ENCODE measurements at regions not wholly inside any gene's neighbourhood (a gene's known extent, or its start where the extent isn't known, plus 50 kb on each side); places are given as distances from the start of the nearest gene placed in this dataset.

DNA sequence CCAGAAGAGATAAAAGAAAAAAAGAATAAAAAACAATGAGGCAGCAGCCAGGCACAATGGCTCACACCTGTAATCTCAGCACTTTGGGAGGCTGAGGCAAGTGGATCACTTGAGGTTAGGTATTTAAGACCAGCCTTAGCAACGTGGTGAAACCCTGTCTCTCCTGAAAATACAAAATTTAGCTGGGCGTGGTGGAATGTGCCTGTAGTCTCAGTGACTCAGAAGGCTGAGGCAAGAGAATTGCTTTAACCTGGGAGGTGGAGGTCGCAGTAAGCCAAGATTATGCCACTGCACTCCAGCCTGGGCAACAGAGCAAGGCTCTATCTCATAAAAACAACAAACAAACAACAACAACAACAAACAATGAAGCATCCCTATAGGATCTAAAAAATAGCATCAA, 121.5 kb downstream of the HMHB1 start:
- no peak overlapping the region for H3K4me3 ChIP-seq
- H3K27ac ChIP-seq (replicated peaks in 1 of 4): no peak overlapping the region
- peaks cover 0 to 9% (median 7%) of the 10 kb centered on the region in 4 donors for H3K4me1 ChIP-seq
- no peaks in the 10 kb centered on the region for H3K36me3 ChIP-seq
- H3K9me3 ChIP-seq: peaks cover 0 to 25% (median 7%) of the 10 kb centered on the region in 4 donors
- no peak for TF ChIP-seq POLR2AphosphoS5 (IDR thresholded peaks at IDR 0.05)
- no peak for TF ChIP-seq POLR2A (IDR thresholded peaks at IDR 0.05; ENCODE audit: low read depth)
- TF ChIP-seq, protein P1, sequence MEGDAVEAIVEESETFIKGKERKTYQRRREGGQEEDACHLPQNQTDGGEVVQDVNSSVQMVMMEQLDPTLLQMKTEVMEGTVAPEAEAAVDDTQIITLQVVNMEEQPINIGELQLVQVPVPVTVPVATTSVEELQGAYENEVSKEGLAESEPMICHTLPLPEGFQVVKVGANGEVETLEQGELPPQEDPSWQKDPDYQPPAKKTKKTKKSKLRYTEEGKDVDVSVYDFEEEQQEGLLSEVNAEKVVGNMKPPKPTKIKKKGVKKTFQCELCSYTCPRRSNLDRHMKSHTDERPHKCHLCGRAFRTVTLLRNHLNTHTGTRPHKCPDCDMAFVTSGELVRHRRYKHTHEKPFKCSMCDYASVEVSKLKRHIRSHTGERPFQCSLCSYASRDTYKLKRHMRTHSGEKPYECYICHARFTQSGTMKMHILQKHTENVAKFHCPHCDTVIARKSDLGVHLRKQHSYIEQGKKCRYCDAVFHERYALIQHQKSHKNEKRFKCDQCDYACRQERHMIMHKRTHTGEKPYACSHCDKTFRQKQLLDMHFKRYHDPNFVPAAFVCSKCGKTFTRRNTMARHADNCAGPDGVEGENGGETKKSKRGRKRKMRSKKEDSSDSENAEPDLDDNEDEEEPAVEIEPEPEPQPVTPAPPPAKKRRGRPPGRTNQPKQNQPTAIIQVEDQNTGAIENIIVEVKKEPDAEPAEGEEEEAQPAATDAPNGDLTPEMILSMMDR (IDR thresholded peaks at IDR 0.05): no peak
- no peak for TF ChIP-seq EP300 (IDR thresholded peaks at IDR 0.05)
- H3K27me3 ChIP-seq: no peaks in the 10 kb centered on the region
- intact Hi-C loops (cut with DNase I): no loop called here
- no peak for DNase-seq (ENCODE audit: extremely low spot score)
- WGBS: 84% methylated on average over 3 of the region's 3 CpGs

DNA sequence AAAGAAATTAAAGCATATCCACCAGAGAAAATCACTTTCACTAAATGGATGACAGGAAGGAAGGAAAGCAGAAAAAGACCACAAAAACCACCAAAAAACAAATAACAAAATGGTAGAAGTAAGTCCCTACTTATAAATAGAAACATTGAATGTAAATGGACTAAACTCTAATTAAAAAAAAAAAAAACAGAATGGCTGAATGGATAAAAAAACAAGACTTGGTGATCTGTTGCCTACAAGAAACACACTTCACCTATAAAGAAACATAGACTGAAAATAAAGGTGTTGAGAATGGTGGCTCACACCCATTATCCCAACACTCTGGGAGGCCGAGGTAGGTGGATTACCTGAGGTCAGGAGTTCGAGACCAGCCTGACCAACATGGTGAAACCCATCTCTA, 122.9 kb downstream of the HMHB1 start:
- peaks cover 0 to 25% (median 7%) of the 10 kb centered on the region in 4 donors for H3K9me3 ChIP-seq
- no peak overlapping the region for H3K27ac ChIP-seq (replicated peaks in 1 of 4)
- WGBS: 84% methylated on average over 2 of the region's 2 CpGs
- no peaks in the 10 kb centered on the region for H3K36me3 ChIP-seq
- TF ChIP-seq, protein P1 (IDR thresholded peaks at IDR 0.05): no peak
- TF ChIP-seq POLR2A (IDR thresholded peaks at IDR 0.05; ENCODE audit: low read depth): no peak
- TF ChIP-seq EP300 (IDR thresholded peaks at IDR 0.05): no peak
- no peak for TF ChIP-seq POLR2AphosphoS5 (IDR thresholded peaks at IDR 0.05)
- H3K27me3 ChIP-seq: no peaks in the 10 kb centered on the region
- H3K4me1 ChIP-seq: peaks cover 0 to 9% (median 7%) of the 10 kb centered on the region in 4 donors
- intact Hi-C loops (cut with DNase I): no loop called here
- DNase-seq (ENCODE audit: extremely low spot score): no peak
- H3K4me3 ChIP-seq: no peak overlapping the region

DNA sequence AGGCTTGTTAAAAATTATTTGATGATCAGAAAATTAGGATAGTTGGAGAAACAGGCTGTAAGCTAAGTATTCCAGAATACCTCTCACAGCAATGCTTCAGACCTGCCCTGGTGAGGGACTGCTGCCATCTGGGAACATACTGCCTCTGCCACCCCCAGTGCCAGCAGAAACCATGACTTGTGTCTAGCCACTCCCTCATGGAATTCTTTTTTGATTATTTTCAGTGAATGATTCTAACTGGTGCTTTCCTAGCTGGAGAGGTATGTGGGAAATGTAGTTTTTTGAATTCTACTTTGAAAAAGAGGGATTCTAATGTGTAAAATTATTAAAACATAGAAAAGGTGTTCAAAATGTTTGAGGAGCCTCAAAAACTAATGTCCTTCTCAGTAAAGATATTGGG, 126.3 kb downstream of the HMHB1 start:
- TF ChIP-seq EP300 (IDR thresholded peaks at IDR 0.05): no peak
- TF ChIP-seq, protein P1 (IDR thresholded peaks at IDR 0.05): no peak
- TF ChIP-seq POLR2A (IDR thresholded peaks at IDR 0.05; ENCODE audit: low read depth): no peak
- no peak for TF ChIP-seq POLR2AphosphoS5 (IDR thresholded peaks at IDR 0.05)
- no peak overlapping the region for H3K27ac ChIP-seq (replicated peaks in 1 of 4)
- DNase-seq (ENCODE audit: extremely low spot score): no peak
- no peak overlapping the region for H3K4me3 ChIP-seq
- intact Hi-C loops (cut with DNase I): no loop called here
- peaks cover 0 to 38% (median 9%) of the 10 kb centered on the region in 4 donors for H3K9me3 ChIP-seq
- H3K36me3 ChIP-seq: no peaks in the 10 kb centered on the region
- H3K4me1 ChIP-seq: no peaks in the 10 kb centered on the region
- no peaks in the 10 kb centered on the region for H3K27me3 ChIP-seq

DNA sequence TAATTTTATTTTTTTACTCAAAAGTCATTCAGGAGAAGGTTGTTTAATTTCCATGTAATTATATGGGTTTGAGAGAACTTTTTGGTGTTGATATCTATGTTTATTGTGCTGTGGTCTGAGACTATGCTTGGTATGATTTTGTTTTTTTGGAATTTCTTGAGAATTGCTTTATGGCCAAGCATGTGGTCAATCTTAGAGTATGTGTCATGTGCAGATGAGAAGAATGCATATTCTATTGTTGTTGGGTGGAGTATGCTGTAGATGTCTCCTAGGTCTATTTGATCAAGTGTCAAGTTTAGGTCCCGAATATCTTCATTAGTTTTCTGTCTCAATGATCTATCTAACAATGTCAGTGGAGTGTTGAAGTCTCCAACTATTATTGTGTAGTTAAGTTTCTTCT, 134.9 kb downstream of the HMHB1 start:
- Histone ChIP-seq H3K9me3 (peaks cover 0 to 21% (median 6%) of the 10 kb centered on the region in 4 donors), H3K36me3 (no peaks in the 10 kb centered on the region), H3K4me3 (no peak overlapping the region), H3K27me3 (no peaks in the 10 kb centered on the region), H3K4me1 (no peaks in the 10 kb centered on the region), H3K27ac (replicated peaks in 1 of 4) (no peak overlapping the region)
- WGBS: 95% methylated on average over 1 of the region's 1 CpG
- intact Hi-C loops (cut with DNase I): no loop called here
- TF ChIP-seq POLR2AphosphoS5 (IDR thresholded peaks at IDR 0.05) (no peak), POLR2A (IDR thresholded peaks at IDR 0.05; ENCODE audit: low read depth) (no peak), EP300 (IDR thresholded peaks at IDR 0.05) (no peak)
- TF ChIP-seq, protein P1 (IDR thresholded peaks at IDR 0.05): no peak
- DNase-seq (ENCODE audit: extremely low spot score): no peak

DNA sequence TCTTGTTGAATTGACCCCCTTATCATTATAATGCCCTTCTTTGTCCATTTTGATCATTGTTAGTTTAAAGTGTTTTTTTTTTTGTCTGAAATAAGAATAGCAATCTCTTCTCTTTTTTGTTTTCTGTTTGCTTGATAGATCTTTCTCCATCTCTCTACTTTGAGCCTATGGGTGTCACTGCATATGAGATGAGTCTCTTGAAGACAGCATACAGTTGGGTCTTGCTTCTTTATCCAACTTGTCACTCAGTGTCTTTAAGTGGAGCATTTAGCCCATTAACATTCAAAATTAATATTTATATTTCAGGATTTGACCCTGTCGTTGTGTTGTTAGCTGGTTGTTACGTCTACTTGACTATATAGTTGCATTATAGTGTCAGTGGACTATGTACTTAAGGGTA, 135.4 kb downstream of the HMHB1 start:
- Histone ChIP-seq H3K4me1 (no peaks in the 10 kb centered on the region), H3K27me3 (no peaks in the 10 kb centered on the region), H3K27ac (replicated peaks in 1 of 4) (no peak overlapping the region), H3K9me3 (peaks cover 0 to 19% (median 6%) of the 10 kb centered on the region in 4 donors), H3K4me3 (no peak overlapping the region), H3K36me3 (no peaks in the 10 kb centered on the region)
- intact Hi-C loops (cut with DNase I): no loop called here
- no peak for DNase-seq (ENCODE audit: extremely low spot score)
- TF ChIP-seq EP300 (IDR thresholded peaks at IDR 0.05) (no peak), POLR2AphosphoS5 (IDR thresholded peaks at IDR 0.05) (no peak), POLR2A (IDR thresholded peaks at IDR 0.05; ENCODE audit: low read depth) (no peak)
- TF ChIP-seq, protein P1 (IDR thresholded peaks at IDR 0.05): no peak
- 90% methylated on average over 2 of the region's 2 CpGs for WGBS
